K562 (cell line): ENCODE measurements at regions not wholly inside any gene's neighbourhood (a gene's known extent, or its start where the extent isn't known, plus 50 kb on each side); places are given as distances from the start of the nearest gene placed in this dataset.

Experiments
- ARID3B ChIP-seq: fragments of 250-450 bp; sonication (Bioruptor Pico); IDR thresholded peaks from 2 replicates; pipeline ENCODE4 v1.4.0; 2020; ENCODE audit warnings: borderline replicate concordance
- ATF1 ChIP-seq, 2 experiments: fragments of 450-650 bp in 1 of 2; IDR thresholded peaks; 2 replicates each; pipeline ENCODE4 v1.6.1; 2016; ENCODE audit warnings: missing compliant biosample characterization in 1 of 2, missing genetic modification characterization in 1 of 2
- BDP1 ChIP-seq: IDR thresholded peaks from 3 replicates; pipeline ENCODE4 v1.6.1; 2011; ENCODE audit not compliant: insufficient read length, insufficient read depth
- BMI1 ChIP-seq: fragments of 150-350 bp; IDR thresholded peaks from 2 replicates; pipeline ENCODE4 v1.6.1; 2014; ENCODE audit warnings: low read length
- CCNT2 ChIP-seq: IDR thresholded peaks from 2 replicates; pipeline ENCODE4 v1.6.1; 2011; ENCODE audit warnings: borderline replicate concordance, low read depth, mild to moderate bottlenecking, moderate library complexity, mixed read lengths, low read length; ENCODE audit not compliant: insufficient read length; ENCODE audit errors: extremely low read depth
- ETV1 ChIP-seq: fragments of 450-650 bp; conservative IDR thresholded peaks from 2 replicates; pipeline ENCODE4 v1.6.1; 2016; ENCODE audit warnings: missing genetic modification characterization, control low read depth, low read depth, missing compliant biosample characterization
- ETV6 ChIP-seq, 3 experiments: fragments of 150-350 bp in 1 of 3; sonication (generic) in 1 of 3; formaldehyde crosslinking in 1 of 3; IDR thresholded peaks; 2 replicates each; pipeline versions ENCODE4 v1.6.1 to v1.8.0; 2014 to 2022; ENCODE audit warnings: borderline replicate concordance in 2 of 3, low read depth in 2 of 3, antibody characterized with exemption in 1 of 3, low read length in 1 of 3, mild to moderate bottlenecking in 1 of 3, missing genetic modification reagents in 1 of 3
- FOXA3 ChIP-seq, 2 experiments: fragments of 450-650 bp in 1 of 2; sonication (generic) in 1 of 2; formaldehyde crosslinking; IDR thresholded peaks in 1 of 2; conservative IDR thresholded peaks in 1 of 2; 2 replicates each; pipeline versions ENCODE4 v1.4.0 to v1.8.0; 2020 to 2022; ENCODE audit warnings: mild to moderate bottlenecking in 2 of 2, missing genetic modification reagents in 1 of 2
- HDGF ChIP-seq: fragments of 450-650 bp; IDR thresholded peaks from 2 replicates; pipeline ENCODE4 v1.6.1; 2016
- HMG20B ChIP-seq: fragments of 250-450 bp; sonication (Bioruptor Pico); IDR thresholded peaks from 2 replicates; pipeline ENCODE4 v1.5.0; 2021; ENCODE audit warnings: mild to moderate bottlenecking
- MYNN ChIP-seq, 2 experiments: sonication (generic); formaldehyde crosslinking in 1 of 2; IDR thresholded peaks; 2 replicates each; pipeline versions ENCODE4 v1.5.0 to v1.6.1; 2016 to 2020; ENCODE audit warnings: antibody characterized with exemption in 1 of 2, missing genetic modification reagents in 1 of 2
- SMARCB1 ChIP-seq: IDR thresholded peaks from 2 replicates; pipeline ENCODE4 v1.6.1; 2011; ENCODE audit warnings: improper control_type of control experiment, low read depth; ENCODE audit not compliant: insufficient read length
- SNIP1 ChIP-seq: fragments of 450-650 bp; IDR thresholded peaks from 2 replicates; pipeline ENCODE4 v1.7.1; 2017; ENCODE audit warnings: low read depth, mild to moderate bottlenecking
- TSHZ1 ChIP-seq: fragments of 250-450 bp; sonication (Bioruptor Pico); IDR thresholded peaks from 2 replicates; pipeline ENCODE4 v1.4.0; 2020; ENCODE audit warnings: mild to moderate bottlenecking, moderate library complexity
- ZNF518B ChIP-seq: fragments of 250-450 bp; sonication (Bioruptor Pico); IDR thresholded peaks from 2 replicates; pipeline ENCODE4 v1.5.0; 2021; ENCODE audit warnings: mild to moderate bottlenecking, moderate library complexity
- ZSCAN32 ChIP-seq: fragments of 450-650 bp; formaldehyde crosslinking; IDR thresholded peaks from 2 replicates; pipeline ENCODE4 v1.4.0; 2020; ENCODE audit warnings: mild to moderate bottlenecking, moderate library complexity

- TF ChIP-seq ZNF518B (CRISPR knock-in tag) (no peak), BMI1 (no peak), FOXA3 (CRISPR knock-in tag; conservative IDR thresholded peaks at IDR 0.05 in 1 of 2, IDR thresholded peaks at IDR 0.05 in 1 of 2) (0 out of 4 replicates have a peak, but pooled peaks of 1 of the 2 experiments have one; percentile 59), ZSCAN32 (CRISPR knock-in tag) (no peak), ARID3B (no peak), ETV6 (IDR thresholded peaks at IDR 0.05; ENCODE audit: borderline replicate concordance in 1 of 2, low read depth in 2 of 2, low read length in 1 of 2) (peak; percentile 42 to 64; a peak in 2 of 4 replicates), ETV6 (CRISPR knock-in tag; IDR thresholded peaks at IDR 0.05; ENCODE audit: borderline replicate concordance) (no peak), SNIP1 (no peak; the same call in 1 of the 2 replicates), HDGF (no peak), ETV1 (peak; percentile 59), HMG20B (CRISPR knock-in tag) (no peak), MYNN (IDR thresholded peaks at IDR 0.05) (peak; percentile 93), MYNN (CRISPR knock-in tag; IDR thresholded peaks at IDR 0.05) (peak; percentile 41; the same call in 1 of the 2 replicates), ATF1 (CRISPR knock-in tag; IDR thresholded peaks at IDR 0.05) (no peak), ATF1 (tag; IDR thresholded peaks at IDR 0.05) (peak; percentile 72), BDP1 (no peak), TSHZ1 (CRISPR knock-in tag) (no peak), CCNT2 (peak; percentile 79), SMARCB1 (no peak)
Observed at GRCh38 chrX:73943693-73944562, 91.4 kb upstream of the XIST start (continued).
